Stimulated activated naive CD8-positive, alpha-beta T cell treated with anti-CD3 and anti-CD28 coated beads, Interleukin-15, Interleukin-2, amounts not matched to agents 100 ng/mL and 50 ng/mL, for 24 hours (primary cell): ENCODE measurements at regions not wholly inside any gene's neighbourhood (a gene's known extent, or its start where the extent isn't known, plus 50 kb on each side); places are given as distances from the start of the nearest gene placed in this dataset.

Source experiments
- H3K27ac Mint-ChIP-seq: one replicate; pipeline ENCODE4 v1.8.0; 2021; ENCODE audit warnings: mild to moderate bottlenecking, mixed read lengths
- H3K27me3 Mint-ChIP-seq: one replicate; pipeline ENCODE4 v1.8.0; 2021; ENCODE audit warnings: mixed read lengths
- H3K36me3 Mint-ChIP-seq: one replicate; pipeline ENCODE4 v1.8.0; 2021; ENCODE audit warnings: low read depth, mixed read lengths
- H3K4me1 Mint-ChIP-seq: one replicate; pipeline ENCODE4 v1.8.0; 2021; ENCODE audit warnings: low read depth, mixed read lengths
- H3K4me3 Mint-ChIP-seq: one replicate; pipeline ENCODE4 v1.8.0; 2021; ENCODE audit warnings: mild to moderate bottlenecking, mixed read lengths
- H3K9me3 Mint-ChIP-seq: one replicate; pipeline ENCODE4 v1.8.0; 2021; ENCODE audit warnings: mixed read lengths

DNA sequence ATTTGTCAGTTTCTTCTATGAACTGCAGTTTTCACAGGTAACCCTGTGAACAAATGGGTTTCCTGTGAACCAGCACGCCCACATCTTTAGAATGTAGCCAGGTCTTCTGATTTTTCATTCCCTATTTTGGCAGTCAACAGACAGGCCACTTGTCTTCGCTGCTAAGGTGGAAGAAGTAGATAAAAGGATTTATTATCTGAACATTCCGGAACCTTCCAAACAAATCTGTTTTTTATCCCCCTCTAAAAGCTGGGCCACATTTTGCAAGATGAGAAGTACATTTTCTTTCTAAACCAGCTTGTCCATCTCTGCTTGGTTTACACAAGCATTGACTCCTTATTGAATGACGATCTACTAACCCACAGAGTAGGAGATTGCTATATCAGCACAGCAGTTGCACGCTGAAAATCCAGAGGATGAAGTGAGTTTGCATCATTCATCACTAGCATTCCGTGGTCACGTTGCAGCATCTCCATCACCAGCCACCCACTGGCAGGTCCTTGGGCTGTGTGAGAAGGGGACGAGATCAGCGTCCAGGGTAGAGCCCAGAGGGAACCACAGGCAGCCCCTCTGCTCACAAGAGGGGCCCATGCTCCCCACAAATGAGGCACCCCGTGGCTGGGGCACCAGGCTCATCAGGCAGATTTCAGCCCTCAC, 83.5 kb downstream of the TOMM20 start:
- no peaks in the 10 kb centered on the region for H3K27me3 Mint-ChIP-seq
- peaks cover 54% of the 10 kb centered on the region for H3K4me1 Mint-ChIP-seq
- no peaks in the 10 kb centered on the region for H3K9me3 Mint-ChIP-seq
- no peaks in the 10 kb centered on the region for H3K36me3 Mint-ChIP-seq
- H3K4me3 Mint-ChIP-seq = no peak overlapping the region
- no peak overlapping the region for H3K27ac Mint-ChIP-seq

DNA sequence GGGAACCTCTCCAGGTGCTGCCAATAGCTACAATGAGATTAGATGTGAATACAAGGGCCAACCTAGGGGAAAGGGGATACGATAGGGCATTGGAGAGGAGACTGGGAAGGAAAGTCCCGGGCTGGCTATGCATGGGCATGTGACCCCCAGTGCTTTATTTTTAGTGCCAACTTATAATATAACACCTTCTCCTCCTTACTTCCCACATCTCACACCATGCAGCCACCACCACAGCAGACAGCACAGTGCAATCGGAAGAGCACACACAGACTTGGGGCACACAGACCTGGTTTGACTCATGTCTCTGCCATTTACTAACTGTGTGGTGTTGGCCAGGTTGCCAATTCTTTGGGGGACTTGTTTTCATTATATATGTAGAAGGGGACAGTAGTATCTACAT, 85.4 kb downstream of the TOMM20 start:
- peaks cover 42% of the 10 kb centered on the region for H3K4me1 Mint-ChIP-seq
- peaks cover 5% of the 10 kb centered on the region for H3K36me3 Mint-ChIP-seq
- H3K9me3 Mint-ChIP-seq = peaks cover 11% of the 10 kb centered on the region
- no peak overlapping the region for H3K4me3 Mint-ChIP-seq
- H3K27ac Mint-ChIP-seq = no peak overlapping the region
- no peaks in the 10 kb centered on the region for H3K27me3 Mint-ChIP-seq

- H3K36me3 Mint-ChIP-seq = peaks cover 9% of the 10 kb centered on the region
- H3K27me3 Mint-ChIP-seq = no peaks in the 10 kb centered on the region
- H3K4me1 Mint-ChIP-seq = peaks cover 18% of the 10 kb centered on the region
- H3K9me3 Mint-ChIP-seq = peaks cover 15% of the 10 kb centered on the region
- H3K4me3 Mint-ChIP-seq = no peak overlapping the region
- no peak overlapping the region for H3K27ac Mint-ChIP-seq
These were observed 89.9 kb downstream of the TOMM20 start for GRCh38 chr1:235038701-235039100.

DNA sequence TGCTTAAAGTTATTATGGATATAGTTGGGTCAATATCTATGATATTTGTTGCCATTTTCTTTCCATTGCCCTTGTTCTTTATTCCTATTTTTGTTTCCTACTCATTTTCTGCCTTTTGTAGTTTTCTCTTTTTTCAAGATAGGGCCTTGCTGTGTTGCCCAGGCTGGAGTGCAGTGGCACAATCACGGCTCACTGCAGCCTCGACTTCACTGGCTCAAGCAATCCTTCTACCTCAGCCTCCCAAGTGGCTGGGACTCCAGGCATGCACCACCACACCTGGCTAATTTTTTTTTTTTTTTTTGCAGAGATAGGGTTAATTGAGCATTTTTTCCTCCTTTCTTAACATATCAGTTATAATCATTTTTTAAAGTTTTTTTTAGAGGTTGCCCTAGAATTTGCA, 92.7 kb downstream of the TOMM20 start:
- Mint-ChIP-seq H3K27ac (no peak overlapping the region), H3K4me3 (no peak overlapping the region), H3K36me3 (peaks cover 9% of the 10 kb centered on the region), H3K27me3 (no peaks in the 10 kb centered on the region), H3K4me1 (peaks cover 18% of the 10 kb centered on the region), H3K9me3 (peaks cover 15% of the 10 kb centered on the region)

DNA sequence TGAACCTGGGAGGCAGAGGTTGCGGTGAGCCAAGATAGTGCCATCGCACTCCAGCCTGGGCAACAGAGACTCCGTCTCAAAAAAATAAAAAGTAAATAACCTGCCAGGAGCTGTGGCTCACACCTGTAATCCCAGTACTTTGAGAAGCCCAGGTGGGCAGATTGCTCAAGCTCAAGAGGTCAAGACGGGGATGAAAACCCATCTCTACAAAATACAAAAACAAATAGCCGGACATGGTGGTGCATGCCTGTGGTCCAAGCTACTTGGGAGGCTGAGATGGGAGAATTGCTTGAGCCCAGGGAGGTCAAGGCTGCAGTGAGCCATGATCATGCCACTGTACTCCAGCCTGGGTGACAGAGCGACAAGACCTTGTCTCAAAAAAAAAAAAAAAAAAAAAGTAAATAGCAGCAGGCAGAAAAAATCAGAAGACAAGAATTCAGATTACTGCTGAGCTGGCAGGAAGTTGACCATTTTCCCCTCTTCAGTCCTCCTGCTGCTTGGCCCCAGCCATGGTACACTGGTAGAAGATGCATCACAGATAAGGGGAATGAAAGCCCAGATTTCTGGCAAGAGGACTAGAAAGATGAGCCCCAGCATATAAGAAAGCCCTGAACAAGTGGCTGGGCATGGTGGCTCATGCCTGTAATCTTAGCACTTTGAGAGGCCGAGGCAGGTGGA, 97.6 kb downstream of the TOMM20 start:
- Mint-ChIP-seq H3K4me1 (peaks cover 32% of the 10 kb centered on the region), H3K4me3 (no peak overlapping the region), H3K9me3 (no peaks in the 10 kb centered on the region), H3K36me3 (no peaks in the 10 kb centered on the region), H3K27me3 (no peaks in the 10 kb centered on the region), H3K27ac (no peak overlapping the region)

DNA sequence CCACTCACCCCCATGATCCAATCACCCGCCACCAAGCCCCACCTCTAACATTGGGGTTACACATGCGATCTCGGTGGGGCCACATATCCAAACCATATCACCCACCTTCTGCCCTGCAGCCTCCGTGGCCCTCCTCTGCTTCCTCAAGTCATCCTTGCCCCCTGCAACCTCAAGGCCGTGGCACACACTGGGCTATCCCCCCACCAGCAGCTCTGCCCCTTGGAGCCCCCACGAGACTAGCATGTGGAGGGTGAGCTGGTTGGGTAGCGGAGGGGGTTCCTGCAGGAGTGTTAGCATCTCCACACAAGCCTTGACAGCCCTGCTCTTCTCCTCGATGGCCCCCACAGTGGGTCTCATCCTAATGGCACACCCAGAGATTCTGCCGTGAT, 100.8 kb downstream of the TOMM20 start:
- peaks cover 39% of the 10 kb centered on the region for H3K4me1 Mint-ChIP-seq
- no peaks in the 10 kb centered on the region for H3K36me3 Mint-ChIP-seq
- H3K27ac Mint-ChIP-seq = no peak overlapping the region
- no peaks in the 10 kb centered on the region for H3K9me3 Mint-ChIP-seq
- H3K4me3 Mint-ChIP-seq = no peak overlapping the region
- H3K27me3 Mint-ChIP-seq = no peaks in the 10 kb centered on the region

DNA sequence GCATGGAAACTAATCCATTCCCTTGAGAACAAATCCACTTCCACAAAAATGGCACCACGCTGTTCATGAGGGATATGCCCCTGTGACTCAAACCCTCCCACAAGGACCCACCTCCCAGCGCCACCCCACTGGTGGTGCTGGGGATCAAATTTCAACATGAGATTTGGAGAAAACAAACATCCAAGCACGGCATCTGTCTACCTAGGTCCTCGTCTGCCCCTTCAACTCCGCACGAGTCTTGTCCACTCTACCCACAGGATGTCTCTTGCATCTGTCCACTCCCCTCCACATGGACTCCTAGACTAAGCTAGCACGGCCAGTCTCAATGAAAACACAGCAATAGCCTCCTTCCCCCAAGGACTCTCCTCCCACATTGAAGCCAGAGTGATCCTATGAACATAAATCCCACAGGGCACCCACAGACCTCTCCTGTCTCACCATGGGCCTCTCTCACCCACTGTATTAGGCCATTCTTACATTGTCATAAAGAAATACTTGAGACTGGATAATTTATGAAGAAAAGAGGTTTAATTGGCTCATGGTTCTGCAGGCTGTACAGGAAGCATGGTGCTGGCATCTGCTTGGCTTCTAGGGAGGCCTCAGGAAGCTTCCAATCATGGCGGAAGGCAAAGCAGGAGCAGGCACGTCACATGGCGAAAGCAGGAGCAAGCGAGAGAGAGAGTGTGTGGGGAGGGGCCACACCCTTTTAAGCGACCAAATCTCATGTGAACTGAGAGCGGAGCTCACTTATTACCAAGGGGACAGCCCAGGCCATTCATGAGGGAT, 101.4 kb downstream of the TOMM20 start:
- Mint-ChIP-seq H3K36me3 (no peaks in the 10 kb centered on the region), H3K4me3 (no peak overlapping the region), H3K9me3 (no peaks in the 10 kb centered on the region), H3K4me1 (peaks cover 43% of the 10 kb centered on the region), H3K27ac (no peak overlapping the region), H3K27me3 (no peaks in the 10 kb centered on the region)

- H3K4me1 Mint-ChIP-seq = peaks cover 32% of the 10 kb centered on the region
- no peak overlapping the region for H3K27ac Mint-ChIP-seq
- no peaks in the 10 kb centered on the region for H3K27me3 Mint-ChIP-seq
- no peaks in the 10 kb centered on the region for H3K9me3 Mint-ChIP-seq
- no peaks in the 10 kb centered on the region for H3K36me3 Mint-ChIP-seq
- no peak overlapping the region for H3K4me3 Mint-ChIP-seq
These were observed 103.1 kb downstream of the TOMM20 start for GRCh38 chr1:235025422-235025984.

DNA sequence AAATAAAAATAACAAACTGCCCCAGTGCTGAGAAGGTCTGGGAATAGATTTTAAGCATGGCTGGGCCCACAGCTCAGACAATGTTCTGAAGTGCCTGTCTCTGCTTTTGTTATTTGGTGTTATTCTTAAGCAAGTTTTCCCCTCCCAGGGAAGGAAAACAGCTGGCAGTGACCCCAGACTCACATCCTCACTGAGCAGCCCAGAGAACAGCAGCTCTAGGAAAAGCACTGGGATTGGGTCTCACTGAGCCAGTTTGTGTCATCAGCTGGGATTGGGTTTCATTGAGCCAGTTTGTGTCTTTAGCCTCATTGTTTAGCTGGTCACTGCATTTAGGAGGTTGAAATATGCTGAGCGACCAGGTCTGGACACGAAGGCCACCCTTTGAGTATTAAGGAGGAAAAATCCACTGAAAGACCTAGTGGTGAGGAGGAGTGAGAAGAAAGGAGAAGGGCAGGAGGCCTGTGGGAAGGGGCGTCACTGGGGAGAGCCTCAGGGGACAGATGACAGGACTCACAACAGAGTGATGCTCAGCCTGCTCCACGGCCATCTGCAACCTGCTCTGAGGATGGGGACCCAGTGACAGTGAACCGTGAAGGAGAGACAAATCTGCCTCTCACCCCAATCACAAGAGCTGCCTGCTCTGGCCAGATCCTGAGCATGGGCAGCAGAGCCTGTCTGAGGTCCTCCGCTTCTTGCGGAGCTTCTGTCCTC, 103.8 kb downstream of the TOMM20 start:
- no peaks in the 10 kb centered on the region for H3K36me3 Mint-ChIP-seq
- H3K9me3 Mint-ChIP-seq = no peaks in the 10 kb centered on the region
- H3K27ac Mint-ChIP-seq = no peak overlapping the region
- H3K4me1 Mint-ChIP-seq = peaks cover 29% of the 10 kb centered on the region
- H3K4me3 Mint-ChIP-seq = no peak overlapping the region
- no peaks in the 10 kb centered on the region for H3K27me3 Mint-ChIP-seq

DNA sequence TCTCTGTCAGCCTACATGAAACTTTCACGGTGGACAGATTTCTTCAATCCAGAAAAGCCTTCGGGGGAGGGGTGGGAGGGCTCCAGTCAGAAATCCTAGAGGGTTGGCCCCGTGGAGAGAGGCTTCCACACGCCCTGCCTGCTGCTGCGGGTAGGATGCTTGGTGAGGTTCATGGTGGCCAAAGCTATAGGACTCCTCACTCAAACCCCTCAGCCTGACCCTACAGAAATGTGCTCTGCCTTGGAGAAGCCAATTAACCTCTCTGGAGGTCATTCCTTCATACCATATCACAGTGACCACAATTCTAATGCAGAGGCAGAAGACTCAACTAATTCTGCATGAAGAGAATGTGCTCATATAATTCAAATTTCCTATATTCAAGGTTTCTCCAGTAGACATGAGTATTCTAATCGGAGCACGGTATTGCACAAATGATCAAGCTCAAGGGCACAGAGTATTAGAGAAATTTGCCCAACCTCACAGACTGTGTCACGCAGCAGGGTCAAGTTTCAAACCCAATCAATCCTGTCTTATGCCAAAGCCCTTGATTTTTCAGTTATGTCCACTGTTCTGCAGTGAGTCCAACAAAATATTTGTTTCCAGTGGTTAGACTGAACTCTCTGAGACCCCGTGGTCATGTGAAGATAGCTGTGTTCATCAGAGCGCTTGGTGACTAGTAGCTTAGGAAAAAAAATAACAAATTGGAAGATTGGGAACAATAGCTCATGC, 104.8 kb downstream of the TOMM20 start:
- no peak overlapping the region for H3K4me3 Mint-ChIP-seq
- H3K27ac Mint-ChIP-seq = no peak overlapping the region
- no peaks in the 10 kb centered on the region for H3K27me3 Mint-ChIP-seq
- H3K4me1 Mint-ChIP-seq = peaks cover 39% of the 10 kb centered on the region
- H3K36me3 Mint-ChIP-seq = no peaks in the 10 kb centered on the region
- H3K9me3 Mint-ChIP-seq = peaks cover 3% of the 10 kb centered on the region

DNA sequence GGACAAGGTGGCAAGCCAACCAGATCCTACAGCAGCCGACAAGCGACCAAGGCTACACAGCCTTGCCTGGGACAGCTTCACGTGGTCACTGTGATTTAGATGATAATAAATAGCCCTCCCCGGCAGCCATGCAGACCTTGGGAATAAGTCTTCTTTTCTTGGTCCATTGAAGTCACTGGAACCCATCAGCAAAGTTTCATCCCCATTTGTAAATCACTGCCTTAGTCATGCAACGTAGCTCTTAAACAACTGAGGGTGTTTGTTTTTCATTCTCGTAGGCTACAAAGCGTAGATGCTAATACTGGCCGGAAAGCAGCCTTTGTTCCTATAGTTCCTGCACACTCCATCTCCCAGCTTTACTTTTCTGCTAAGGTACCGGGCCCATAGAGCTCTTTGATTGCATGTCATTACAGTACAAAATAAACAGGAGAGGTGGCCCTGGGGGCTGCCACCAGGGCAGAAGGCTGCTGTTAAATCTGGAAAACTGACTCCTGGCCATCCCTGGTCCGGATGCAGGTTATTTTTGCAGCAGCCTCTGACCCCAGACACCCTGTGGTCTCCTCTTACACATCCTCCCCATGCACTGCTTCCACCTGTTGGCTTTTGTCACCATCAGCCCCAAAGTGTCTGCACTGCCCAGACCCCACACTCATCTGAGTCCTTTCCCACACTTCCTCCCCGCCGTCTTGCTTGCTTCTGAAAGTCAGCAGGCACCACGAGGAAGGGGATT, 105.5 kb downstream of the TOMM20 start:
- Mint-ChIP-seq H3K9me3 (peaks cover 3% of the 10 kb centered on the region), H3K36me3 (no peaks in the 10 kb centered on the region), H3K27ac (no peak overlapping the region), H3K4me1 (peaks cover 42% of the 10 kb centered on the region), H3K27me3 (no peaks in the 10 kb centered on the region), H3K4me3 (no peak overlapping the region)

DNA sequence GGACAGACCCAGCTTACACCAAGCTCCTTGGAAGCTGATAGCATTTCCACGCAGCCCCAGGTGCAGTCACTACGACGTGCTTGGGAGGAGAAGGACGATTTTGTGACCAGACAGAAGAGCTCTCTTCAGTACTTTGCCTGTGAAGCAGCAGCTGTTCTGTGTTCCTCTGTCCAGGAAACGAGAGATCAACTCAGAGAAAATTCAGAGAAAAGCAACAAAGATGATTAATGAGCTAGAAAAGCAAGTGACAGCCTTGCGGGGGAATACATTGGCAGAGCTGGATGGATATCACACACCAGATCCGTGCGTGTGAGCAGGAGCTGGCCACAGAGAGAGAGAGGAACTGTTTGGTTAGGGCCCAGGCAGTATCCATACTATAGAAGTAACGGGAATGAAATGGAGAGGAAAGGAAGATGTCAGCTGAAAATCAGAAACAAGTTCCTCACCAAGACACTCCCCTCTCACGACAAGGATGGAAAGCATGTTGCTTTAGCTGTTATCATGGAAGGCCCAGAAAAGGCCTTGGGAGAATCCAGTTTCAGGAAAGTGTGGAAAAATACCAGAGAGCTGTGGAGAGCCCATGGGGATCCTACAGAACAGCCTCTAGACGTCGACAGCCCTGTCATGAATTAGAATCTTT, 106.2 kb downstream of the TOMM20 start:
- Mint-ChIP-seq H3K36me3 (no peaks in the 10 kb centered on the region), H3K27me3 (no peaks in the 10 kb centered on the region), H3K4me3 (no peak overlapping the region), H3K27ac (no peak overlapping the region), H3K4me1 (peaks cover 49% of the 10 kb centered on the region), H3K9me3 (peaks cover 3% of the 10 kb centered on the region)

DNA sequence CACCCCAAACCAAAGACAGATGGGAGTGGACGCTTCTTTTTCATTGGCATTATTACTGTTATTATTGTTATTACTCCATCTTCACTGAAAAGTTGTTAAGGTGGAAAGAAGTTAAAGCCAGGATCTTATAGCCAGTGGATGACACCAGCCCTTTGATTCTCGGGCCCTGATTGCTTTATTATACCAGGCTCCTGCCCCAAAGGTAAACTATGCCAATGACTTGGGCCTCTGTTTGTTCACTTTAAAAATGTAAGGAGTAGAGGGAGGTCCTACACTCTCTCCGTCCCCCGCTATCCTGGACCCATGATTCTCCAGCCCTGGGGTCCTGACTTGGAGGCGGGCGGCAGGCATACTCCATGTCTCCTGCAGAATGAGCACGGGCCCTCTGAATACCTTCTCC, 106.8 kb downstream of the TOMM20 start:
- peaks cover 3% of the 10 kb centered on the region for H3K9me3 Mint-ChIP-seq
- H3K4me3 Mint-ChIP-seq = no peak overlapping the region

More for the DNA sequence above, 106.8 kb downstream of the TOMM20 start:
- peaks cover 56% of the 10 kb centered on the region for H3K4me1 Mint-ChIP-seq
- H3K36me3 Mint-ChIP-seq = no peaks in the 10 kb centered on the region
- H3K27ac Mint-ChIP-seq = no peak overlapping the region
- H3K27me3 Mint-ChIP-seq = no peaks in the 10 kb centered on the region
